ENCODE measurements at regions not wholly inside any gene's neighbourhood (a gene's known extent, or its start where the extent isn't known, plus 50 kb on each side); places are given as distances from the start of the nearest gene placed in this dataset.

- no peak for FAIRE-seq
- Histone ChIP-seq H4K91ac (replicated peaks; ENCODE audit: insufficient read length, low read length) (no peak overlapping the region), H3K79me1 (ENCODE audit: low read depth, low read length) (no peaks in the 10 kb centered on the region), H3K23ac (ENCODE audit: insufficient read length) (no peak overlapping the region), H3K9me3 (ENCODE audit: insufficient read depth in 2 of 2, low read depth in 1 of 2, low read length in 1 of 2) (peaks cover 0 to 7% of the 10 kb centered on the region in 2 experiments; a peak in 1 of 4 replicates), H3K18ac (ENCODE audit: extremely low read depth, low read length) (no peak overlapping the region), H2BK5ac (ENCODE audit: low read depth, low read length) (no peak overlapping the region), H2BK15ac (ENCODE audit: low read length) (no peak overlapping the region), H2BK20ac (ENCODE audit: low read length) (no peak overlapping the region), H3K14ac (ENCODE audit: insufficient read length) (no peak overlapping the region), H2BK120ac (replicated peaks; ENCODE audit: low read depth, low read length) (no peak overlapping the region), H4K20me1 (replicated peaks in 1 of 2; ENCODE audit: control insufficient read depth in 1 of 2, insufficient read depth in 2 of 2, low read length in 2 of 2) (peaks cover 0 to 4% of the 10 kb centered on the region in 2 experiments), H2AFZ (ENCODE audit: low read length) (no peak overlapping the region), H2AK5ac (ENCODE audit: low read depth, low read length) (no peak overlapping the region), H3K9ac (replicated peaks in 1 of 4; ENCODE audit: extremely low read depth in 1 of 4, low read depth in 3 of 4, low read length in 3 of 4) (no peak overlapping the region), H3K56ac (replicated peaks; ENCODE audit: insufficient read length, low read depth, low read length) (no peak overlapping the region), H3K4me2 (ENCODE audit: insufficient read depth in 1 of 2, low read depth in 2 of 2, low read length in 2 of 2) (no peak overlapping the region), H3K27ac (ENCODE audit: low read depth, low read length) (no peak overlapping the region), H4K8ac (ENCODE audit: extremely low read depth, insufficient read depth, low read length) (no peak overlapping the region), H3K23me2 (ENCODE audit: low read depth, low read length) (peaks cover 9% of the 10 kb centered on the region; the same call in 1 of the 2 replicates), H3K4me1 (replicated peaks in 1 of 4; ENCODE audit: control insufficient read depth in 3 of 4, insufficient read depth in 4 of 4, low read length in 3 of 4) (no peaks in the 10 kb centered on the region; a peak in 1 of 7 replicates), H3K36me3 (ENCODE audit: control insufficient read depth in 2 of 4, insufficient read depth in 4 of 4, low read length in 3 of 4) (no peaks in the 10 kb centered on the region; a peak in 2 of 8 replicates), H3K4me3 (ENCODE audit: extremely low read depth in 1 of 4, insufficient read depth in 2 of 4, low read depth in 3 of 4, low read length in 4 of 4) (no peak overlapping the region), H3K27me3 (replicated peaks in 1 of 4; ENCODE audit: control insufficient read depth in 3 of 4, extremely low read depth in 1 of 4, insufficient read depth in 3 of 4, low read length in 3 of 4) (no peaks in the 10 kb centered on the region), H4K5ac (ENCODE audit: insufficient read length, low read depth, low read length) (no peak overlapping the region), H2BK12ac (ENCODE audit: low read depth, low read length) (no peak overlapping the region), H3K4ac (replicated peaks; ENCODE audit: insufficient read length, low read depth, low read length) (no peak overlapping the region), H3K79me2 (ENCODE audit: control insufficient read depth in 1 of 2, insufficient read depth in 2 of 2, low read length in 2 of 2) (no peaks in the 10 kb centered on the region)
- no peak for DNase-seq (ENCODE audit: low read depth in 1 of 2, low spot score in 2 of 2)
- POLR2A ChIA-PET (ENCODE audit: partially characterized antibody), result no interaction called here
- 83% methylated on average over 1 of the region's 1 CpG; no CpG with 5 or more reads in 1 of the 2 experiments for WGBS, 2 experiments (ENCODE audit: extremely low coverage in 1 of 2, insufficient coverage in 1 of 2, insufficient read length in 1 of 2, insufficient replicate concordance in 2 of 2, low coverage in 1 of 2, low lambda C conversion rate in 2 of 2, missing lambda C conversion rate in 1 of 2)
- CTCF ChIA-PET (ENCODE audit: partially characterized antibody), result interaction anchor here (1.1 to 4.0 kb wide), 4 partner anchors 12 to 78 kb away, joined by 3 to 31 read pairs (median 4); no protein-coding TSS in a partner anchor
- TF ChIP-seq PHF8 (conservative IDR thresholded peaks at IDR 0.05; ENCODE audit: low read depth, low read length), result no peak
- TF ChIP-seq ASH2L (IDR thresholded peaks at IDR 0.05; ENCODE audit: low read length), result no peak
Observed at GRCh38 chr10:123249894-123250293, 95.7 kb downstream of the BUB3 start.

All from H1 (cell line).